Renal cortical epithelial cell (primary cell): ENCODE measurements at regions not wholly inside any gene's neighbourhood (a gene's known extent, or its start where the extent isn't known, plus 50 kb on each side); places are given as distances from the start of the nearest gene placed in this dataset.
"Not testable (repeated sequence)": the region's sequence is repeated elsewhere in the genome, so short reads cannot be mapped to it uniquely, and the experiment has no call there.

Experiments
- DNase-seq: peaks from one replicate; pipeline ENCODE4 v3.0.0-alpha.2; 2011; ENCODE audit warnings: low read depth

DNA sequence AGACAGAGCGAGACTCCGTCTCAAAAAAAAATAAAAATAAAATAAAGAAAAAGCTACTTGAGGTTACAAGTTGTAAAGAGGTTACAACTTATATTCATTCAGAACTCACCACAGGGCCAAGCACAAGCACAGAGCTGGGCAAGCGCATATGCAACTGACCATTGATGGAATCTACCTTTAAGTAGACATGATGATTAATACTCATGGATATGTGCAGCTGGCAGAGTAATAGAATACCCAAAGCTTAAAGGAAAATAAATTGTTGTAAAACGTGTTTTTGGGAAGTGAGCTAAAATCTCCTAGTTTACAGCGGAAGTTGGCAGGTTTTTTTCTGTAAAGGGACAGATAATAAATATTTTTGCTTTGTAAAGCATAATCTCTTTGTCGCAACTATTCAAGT, 111.6 kb downstream of the TMEM168 start:
- no peak for DNase-seq

DNA sequence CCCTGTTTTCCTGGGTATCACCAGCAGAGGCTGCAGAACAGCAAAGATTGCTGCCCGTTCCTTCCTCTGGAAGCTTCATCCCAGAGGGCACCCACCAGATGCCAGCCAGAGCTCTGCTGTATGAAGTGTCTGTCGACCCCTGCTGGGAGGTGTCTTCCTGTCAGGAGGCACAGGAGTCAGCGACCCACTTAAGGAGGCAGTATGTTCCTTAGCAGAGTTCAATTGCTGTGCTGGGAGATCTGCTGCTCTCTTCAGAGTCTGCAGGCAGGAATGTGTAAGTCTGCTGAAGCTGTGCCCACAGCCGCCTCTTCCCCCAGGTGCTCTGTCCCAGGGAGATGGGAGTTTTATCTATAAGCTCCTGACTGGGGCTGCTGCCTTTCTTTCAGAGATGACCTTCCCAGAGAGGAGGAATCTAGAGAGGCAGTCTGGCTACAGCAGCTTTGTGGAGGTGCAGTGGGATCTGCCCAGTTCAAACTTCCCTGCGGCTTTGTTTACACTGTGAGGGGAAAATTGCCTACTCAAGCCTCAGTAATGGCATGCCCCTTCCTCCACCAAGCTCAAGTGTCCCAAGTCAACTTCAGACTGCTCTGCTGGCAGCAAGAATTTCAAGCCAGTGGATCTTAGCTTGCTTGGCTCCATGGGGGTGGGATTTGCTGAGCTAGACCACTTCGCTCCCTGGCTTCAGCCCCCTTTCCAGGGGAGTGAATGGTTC, 100.6 kb downstream of the TMEM168 start:
- DNase-seq = not testable (repeated sequence)

DNA sequence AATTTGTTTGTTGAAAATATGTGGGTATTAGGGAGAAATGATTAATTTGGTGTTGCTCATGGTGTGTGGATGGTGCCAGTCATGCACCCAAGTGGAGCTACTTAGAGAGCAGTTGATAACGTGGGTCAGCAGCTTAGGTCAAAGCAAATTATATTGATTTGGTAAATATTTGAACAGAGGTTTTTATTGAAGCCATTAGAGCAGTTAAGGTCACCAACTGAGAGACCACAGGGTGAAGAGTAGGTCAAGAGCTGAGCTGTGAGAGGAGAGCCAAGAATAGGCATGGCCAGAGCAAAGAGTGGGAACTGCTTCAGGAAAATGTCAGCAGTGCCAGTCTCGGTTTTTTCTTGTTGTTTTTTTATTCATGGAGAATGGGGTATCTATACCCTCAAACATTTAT, 97.9 kb downstream of the TMEM168 start:
- DNase-seq = no peak

DNA sequence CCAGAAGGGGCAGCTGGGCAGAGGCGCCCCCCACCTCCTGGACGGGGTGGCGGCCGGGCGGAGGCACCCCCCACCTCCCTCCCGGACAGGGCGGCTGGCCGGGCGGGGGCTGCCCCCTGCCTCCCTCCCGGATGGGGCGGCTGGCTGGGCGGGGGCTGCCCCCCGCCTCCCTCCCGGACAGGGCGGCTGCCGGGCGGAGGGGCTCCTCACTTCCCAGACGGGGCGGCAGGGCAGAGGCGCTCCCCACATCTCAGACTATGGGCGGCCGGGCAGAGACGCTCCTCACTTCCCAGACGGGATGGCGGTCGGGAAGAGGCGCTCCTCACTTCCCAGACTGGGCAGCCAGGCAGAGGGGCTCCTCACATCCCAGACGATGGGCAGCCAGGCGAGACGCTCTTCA, 93.0 kb downstream of the TMEM168 start:
- DNase-seq = not testable (repeated sequence)

GRCh38 chr7:112699725-112700513, 90.3 kb downstream of the TMEM168 start:
- DNase-seq = no peak

DNA sequence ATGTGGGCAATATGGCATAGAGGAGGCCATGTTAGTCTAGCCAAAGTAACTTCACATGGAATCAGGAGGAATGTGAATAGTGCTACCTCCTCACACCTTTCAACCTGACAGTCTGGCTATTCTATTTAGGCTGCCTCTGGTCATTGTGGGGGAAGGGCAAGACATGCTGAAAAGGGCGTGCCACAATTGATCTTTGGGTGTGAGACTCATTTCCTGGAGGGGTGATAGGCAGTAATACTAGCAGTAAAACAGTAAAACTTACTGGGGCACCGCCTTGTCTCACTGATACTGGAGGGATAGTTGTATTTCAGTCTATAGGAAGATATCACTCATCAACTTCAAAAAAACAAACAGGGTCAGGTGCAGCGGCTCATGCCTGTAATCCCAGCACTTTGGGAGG, 88.7 kb downstream of the TMEM168 start:
- no peak for DNase-seq

DNA sequence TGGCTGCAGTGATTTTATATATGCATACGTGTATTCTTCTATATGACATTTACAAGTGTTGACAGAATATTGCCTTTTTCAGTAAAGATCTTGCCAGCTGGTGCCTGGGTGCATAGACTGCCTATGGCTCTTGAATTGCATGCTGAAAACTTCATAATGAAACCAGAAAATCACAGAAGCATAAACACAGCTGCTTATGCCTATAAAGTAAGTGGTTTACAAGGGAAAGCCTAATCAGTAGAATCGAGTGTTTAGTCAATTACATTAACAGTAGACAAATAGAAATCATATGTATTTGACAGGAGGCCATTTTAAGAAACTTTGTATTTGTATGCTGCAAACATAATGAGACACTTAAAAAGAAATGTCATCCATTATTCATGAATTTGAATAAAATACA, 82.5 kb downstream of the TMEM168 start:
- no peak for DNase-seq

DNA sequence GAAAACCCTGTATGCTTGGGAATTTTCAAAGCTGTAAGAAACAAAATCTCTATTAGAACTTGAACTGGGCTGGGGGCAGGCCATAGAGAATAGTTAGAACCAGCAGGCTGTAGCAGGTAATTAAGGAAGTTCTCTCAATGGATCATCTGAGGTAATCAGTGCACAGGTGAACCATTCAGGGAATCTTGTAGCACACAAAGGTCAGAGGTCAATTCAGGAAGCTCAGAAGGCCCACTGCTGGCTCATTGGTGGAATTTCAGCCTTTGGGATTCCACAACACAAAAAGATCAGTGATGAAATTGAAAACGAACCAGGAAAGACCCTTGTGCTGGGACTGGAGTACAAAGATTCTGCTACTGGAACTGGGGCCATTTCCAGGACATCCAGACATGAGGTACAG, 82.0 kb downstream of the TMEM168 start:
- DNase-seq = no peak
